KMS-11 (cell line): ENCODE measurements at regions not wholly inside any gene's neighbourhood (a gene's known extent, or its start where the extent isn't known, plus 50 kb on each side); places are given as distances from the start of the nearest gene placed in this dataset.

Experiments used
- H2AFZ ChIP-seq: fragments of 200-600 bp; sonication (generic); 2 replicates; pipeline ENCODE4 v1.6.1; 2016; ENCODE audit warnings: antibody characterized with exemption, mixed run types, low read depth
- H3K27ac ChIP-seq: fragments of 200-600 bp; sonication (generic); 2 replicates; pipeline ENCODE4 v1.6.1; 2016; ENCODE audit warnings: mild to moderate bottlenecking, mixed run types
- H3K27me3 ChIP-seq: fragments of 200-600 bp; sonication (generic); 2 replicates; pipeline ENCODE4 v1.6.1; 2017; ENCODE audit warnings: mild to moderate bottlenecking, low read depth, mixed run types, moderate library complexity; ENCODE audit not compliant: insufficient read depth
- H3K36me3 ChIP-seq: fragments of 200-600 bp; sonication (generic); 2 replicates; pipeline ENCODE4 v1.6.1; 2017; ENCODE audit warnings: mild to moderate bottlenecking, mixed run types; ENCODE audit not compliant: insufficient read depth
- H3K4me1 ChIP-seq: fragments of 200-600 bp; sonication (generic); 2 replicates; pipeline ENCODE4 v1.6.1; 2016; ENCODE audit warnings: mild to moderate bottlenecking, low read depth, mixed run types; ENCODE audit not compliant: poor library complexity, severe bottlenecking
- H3K4me2 ChIP-seq: fragments of 200-600 bp; sonication (generic); 2 replicates; pipeline ENCODE4 v1.7.0; 2016; ENCODE audit warnings: mild to moderate bottlenecking, mixed run types
- H3K4me3 ChIP-seq: fragments of 200-600 bp; sonication (generic); IDR thresholded peaks from 2 replicates; pipeline ENCODE4 v1.6.1; 2017; ENCODE audit warnings: low read depth, low read length, mixed read lengths; ENCODE audit not compliant: insufficient read depth
- H3K79me2 ChIP-seq: fragments of 200-600 bp; sonication (generic); 2 replicates; pipeline ENCODE4 v1.6.1; 2016; ENCODE audit warnings: low read depth, mixed run types; ENCODE audit not compliant: insufficient read depth
- H3K9ac ChIP-seq: fragments of 200-600 bp; sonication (generic); 2 replicates; pipeline ENCODE4 v1.6.1; 2016; ENCODE audit warnings: mild to moderate bottlenecking, mixed run types
- H4K20me1 ChIP-seq: fragments of 200-600 bp; sonication (generic); 2 replicates; pipeline ENCODE4 v1.6.1; 2016; ENCODE audit warnings: mild to moderate bottlenecking, mixed run types; ENCODE audit not compliant: insufficient read depth
- TF ChIP-seq, protein P1 (sequence below): fragments of 200-600 bp; sonication (generic); conservative IDR thresholded peaks from 2 replicates; pipeline ENCODE4 v1.6.1; 2017; ENCODE audit warnings: low read depth, mild to moderate bottlenecking, antibody characterized with exemption, low read length, moderate library complexity, mixed read lengths

- no peaks in the 10 kb centered on the region for H3K79me2 ChIP-seq
- H3K36me3 ChIP-seq: no peaks in the 10 kb centered on the region
Measured at GRCh38 chr3:187590861-187591576, 79.2 kb downstream of the SST start.

GRCh38 chr3:187587076-187587475 is 83.1 kb downstream of the SST start:
- Histone ChIP-seq H3K79me2 (no peaks in the 10 kb centered on the region), H3K27me3 (no peaks in the 10 kb centered on the region), H3K9ac (no peak overlapping the region), H4K20me1 (no peaks in the 10 kb centered on the region), H2AFZ (no peak overlapping the region), H3K4me3 (no peak overlapping the region), H3K4me1 (no peaks in the 10 kb centered on the region), H3K27ac (no peak overlapping the region), H3K36me3 (no peaks in the 10 kb centered on the region), H3K4me2 (no peak overlapping the region)
- TF ChIP-seq, protein P1, sequence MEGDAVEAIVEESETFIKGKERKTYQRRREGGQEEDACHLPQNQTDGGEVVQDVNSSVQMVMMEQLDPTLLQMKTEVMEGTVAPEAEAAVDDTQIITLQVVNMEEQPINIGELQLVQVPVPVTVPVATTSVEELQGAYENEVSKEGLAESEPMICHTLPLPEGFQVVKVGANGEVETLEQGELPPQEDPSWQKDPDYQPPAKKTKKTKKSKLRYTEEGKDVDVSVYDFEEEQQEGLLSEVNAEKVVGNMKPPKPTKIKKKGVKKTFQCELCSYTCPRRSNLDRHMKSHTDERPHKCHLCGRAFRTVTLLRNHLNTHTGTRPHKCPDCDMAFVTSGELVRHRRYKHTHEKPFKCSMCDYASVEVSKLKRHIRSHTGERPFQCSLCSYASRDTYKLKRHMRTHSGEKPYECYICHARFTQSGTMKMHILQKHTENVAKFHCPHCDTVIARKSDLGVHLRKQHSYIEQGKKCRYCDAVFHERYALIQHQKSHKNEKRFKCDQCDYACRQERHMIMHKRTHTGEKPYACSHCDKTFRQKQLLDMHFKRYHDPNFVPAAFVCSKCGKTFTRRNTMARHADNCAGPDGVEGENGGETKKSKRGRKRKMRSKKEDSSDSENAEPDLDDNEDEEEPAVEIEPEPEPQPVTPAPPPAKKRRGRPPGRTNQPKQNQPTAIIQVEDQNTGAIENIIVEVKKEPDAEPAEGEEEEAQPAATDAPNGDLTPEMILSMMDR: no peak

More at GRCh38 chr3:187590861-187591576, 79.2 kb downstream of the SST start:
- H2AFZ ChIP-seq: no peak overlapping the region
- no peak overlapping the region for H3K4me3 ChIP-seq
- no peaks in the 10 kb centered on the region for H3K27me3 ChIP-seq
- H3K9ac ChIP-seq: no peak overlapping the region
- H3K4me1 ChIP-seq: no peaks in the 10 kb centered on the region
- H3K27ac ChIP-seq: no peak overlapping the region
- TF ChIP-seq, protein P1: no peak
- no peak overlapping the region for H3K4me2 ChIP-seq
- H4K20me1 ChIP-seq: no peaks in the 10 kb centered on the region

- Histone ChIP-seq H3K79me2 (no peaks in the 10 kb centered on the region), H3K27me3 (no peaks in the 10 kb centered on the region), H2AFZ (no peak overlapping the region), H3K4me1 (no peaks in the 10 kb centered on the region), H3K27ac (no peak overlapping the region), H3K4me3 (no peak overlapping the region), H3K9ac (no peak overlapping the region), H4K20me1 (no peaks in the 10 kb centered on the region), H3K4me2 (no peak overlapping the region), H3K36me3 (no peaks in the 10 kb centered on the region)
- TF ChIP-seq, protein P1: no peak
Measured at GRCh38 chr3:187586226-187586625, 84.0 kb downstream of the SST start.

DNA sequence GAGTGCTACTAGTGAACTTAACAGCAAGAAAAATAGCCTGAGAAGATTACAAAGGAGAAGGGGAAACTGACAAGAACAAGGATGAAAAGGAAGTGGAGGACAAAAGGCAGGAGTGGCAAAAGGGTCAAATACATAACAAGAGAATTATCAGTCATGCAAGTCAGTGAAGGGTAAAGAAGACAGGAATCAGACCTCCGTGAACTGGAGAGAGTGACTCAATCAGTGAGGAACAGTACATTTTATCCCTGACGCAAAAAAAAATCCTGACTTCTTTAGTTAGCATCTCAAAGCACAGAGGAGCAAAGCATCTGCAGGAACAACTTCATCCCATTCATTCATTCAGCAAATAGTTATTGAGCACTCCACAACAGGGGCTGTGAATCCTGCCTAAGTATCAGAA is 97.8 kb downstream of the SST start:
- Histone ChIP-seq H3K4me3 (no peak overlapping the region), H3K9ac (no peak overlapping the region), H3K4me2 (no peak overlapping the region), H4K20me1 (no peaks in the 10 kb centered on the region), H3K4me1 (no peaks in the 10 kb centered on the region), H3K27me3 (no peaks in the 10 kb centered on the region), H2AFZ (no peak overlapping the region), H3K27ac (no peak overlapping the region), H3K36me3 (no peaks in the 10 kb centered on the region), H3K79me2 (no peaks in the 10 kb centered on the region)
- TF ChIP-seq, protein P1: no peak
